DND-41 (cell line): ENCODE measurements at regions not wholly inside any gene's neighbourhood (a gene's known extent, or its start where the extent isn't known, plus 50 kb on each side); places are given as distances from the start of the nearest gene placed in this dataset.

Experiments
- CTCF ChIP-seq: IDR thresholded peaks from 2 replicates; pipeline ENCODE4 v1.5.1; 2012; ENCODE audit warnings: borderline replicate concordance, low read length, moderate library complexity, mild to moderate bottlenecking; ENCODE audit not compliant: poor library complexity, severe bottlenecking; ENCODE audit errors: extremely low read depth
- EZH2 ChIP-seq: IDR thresholded peaks from 3 replicates; pipeline ENCODE4 v1.6.1; 2012; ENCODE audit warnings: borderline replicate concordance, low read depth, mild to moderate bottlenecking, moderate library complexity, low read length, inconsistent platforms; ENCODE audit not compliant: severe bottlenecking

GRCh38 chr2:56768973-56769372, 585.2 kb downstream of the CCDC85A start:
- no peak for TF ChIP-seq CTCF
- no peak for TF ChIP-seq EZH2
